ENCODE measurements at regions not wholly inside any gene's neighbourhood (a gene's known extent, or its start where the extent isn't known, plus 50 kb on each side); places are given as distances from the start of the nearest gene placed in this dataset.

DNA sequence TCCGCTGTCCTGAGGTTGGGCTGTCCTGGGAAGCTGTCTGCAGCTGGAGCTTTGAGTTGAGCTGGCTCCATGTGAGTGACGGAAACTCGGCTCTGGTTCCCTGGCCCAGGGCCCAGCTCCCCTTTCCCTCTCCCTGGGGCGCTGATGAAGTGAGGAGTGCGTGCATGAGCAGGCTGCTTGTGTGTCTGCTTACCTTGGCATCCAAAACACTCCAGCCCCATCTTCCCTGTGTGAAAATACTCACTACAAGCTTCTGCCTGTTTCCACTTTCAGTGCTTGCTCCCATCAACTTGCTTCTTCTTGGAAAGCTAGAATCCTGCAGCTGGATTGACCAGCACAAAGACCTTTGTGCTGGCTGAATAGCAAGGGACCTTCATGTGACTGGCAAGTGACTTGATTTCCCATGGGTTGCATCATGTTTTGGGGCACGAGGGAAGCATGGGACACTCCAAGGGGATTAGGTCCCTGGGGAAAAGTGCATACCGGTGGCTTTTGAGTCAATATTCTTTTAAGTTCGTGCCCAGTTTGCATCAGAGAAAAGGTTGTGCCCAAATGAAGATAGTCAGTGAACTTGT, 198.1 kb downstream of the GADD45G start:
- TF ChIP-seq CTCF (IDR thresholded peaks at IDR 0.05) (no peak), POLR2A (IDR thresholded peaks at IDR 0.05) (no peak)

Data from upper lobe of left lung (tissue), 4 donors.